IMR-90 (cell line): ENCODE measurements at regions not wholly inside any gene's neighbourhood (a gene's known extent, or its start where the extent isn't known, plus 50 kb on each side); places are given as distances from the start of the nearest gene placed in this dataset.

ENCODE experiments used
- ATAC-seq: fragments of 200-7000 bp; cut with Tn5 transposase; 2 replicates; pipeline ENCODE4 v1.9.1; 2020; ENCODE audit warnings: low read depth, mild to moderate bottlenecking, moderate library complexity
- BruUV-seq: library from RNA; stranded (reverse); fragments of 400-500 nt; replicated peaks from 2 replicates; lab custom pipeline; 2021; lab: Mats Ljungman, UMichigan
- CTCF ChIA-PET: fragments of 300-600 bp; formaldehyde crosslinking; extraction: SDS; loops from one replicate; lab custom pipeline; 2021; ENCODE audit warnings: antibody characterized with exemption; lab: Yijun Ruan, JAX
- POLR2A ChIA-PET: fragments of 300-600 bp; sonication (Branson Sonifier 250); formaldehyde crosslinking; loops from one replicate; lab custom pipeline; 2022; ENCODE audit warnings: antibody characterized with exemption; ENCODE audit not compliant: unreplicated experiment; lab: Charles Lee
- DNase-seq: peaks from one replicate; pipeline ENCODE4 v3.0.0; 2013
- H2AFZ ChIP-seq: replicated peaks from 2 replicates; pipeline ENCODE3; 2013; ENCODE audit warnings: low read length, mild to moderate bottlenecking; ENCODE audit not compliant: poor library complexity
- H2AK5ac ChIP-seq: 2 replicates; pipeline ENCODE4 v1.6.1; 2013; ENCODE audit warnings: low read depth, low read length, inconsistent platforms
- H2AK9ac ChIP-seq: replicated peaks from 2 replicates; pipeline ENCODE3; 2013; ENCODE audit warnings: mild to moderate bottlenecking, low read depth, low read length, moderate library complexity; ENCODE audit not compliant: poor library complexity
- H2BK120ac ChIP-seq: 2 replicates; pipeline ENCODE4 v1.6.1; 2013; ENCODE audit warnings: low read depth, low read length, inconsistent platforms
- H2BK15ac ChIP-seq: 3 replicates; pipeline ENCODE4 v1.6.1; 2013; ENCODE audit warnings: low read depth, low read length, inconsistent platforms
- H2BK20ac ChIP-seq: 2 replicates; pipeline ENCODE4 v1.6.1; 2013; ENCODE audit warnings: low read depth, mild to moderate bottlenecking, inconsistent platforms, low read length, moderate library complexity
- H2BK5ac ChIP-seq: 2 replicates; pipeline ENCODE4 v1.6.1; 2013; ENCODE audit warnings: mild to moderate bottlenecking, low read depth, low read length, inconsistent platforms; ENCODE audit not compliant: poor library complexity, severe bottlenecking
- H3K14ac ChIP-seq: replicated peaks from 2 replicates; pipeline ENCODE4 v1.6.1; 2013; ENCODE audit warnings: low read depth, low read length, inconsistent platforms
- H3K18ac ChIP-seq: 2 replicates; pipeline ENCODE4 v1.6.1; 2013; ENCODE audit warnings: low read depth, low read length, control low read depth
- H3K23ac ChIP-seq: 2 replicates; pipeline ENCODE4 v1.6.1; 2013; ENCODE audit warnings: low read depth, low read length, inconsistent platforms
- H3K27ac ChIP-seq: 2 replicates; pipeline ENCODE4 v1.5.1; 2013; ENCODE audit warnings: mild to moderate bottlenecking, control low read depth, low read length; ENCODE audit not compliant: insufficient read depth
- H3K27me3 ChIP-seq: 2 replicates; pipeline ENCODE4 v1.6.1; 2013; ENCODE audit warnings: low read length; ENCODE audit not compliant: control insufficient read depth, insufficient read depth
- H3K36me3 ChIP-seq: 2 replicates; pipeline ENCODE4 v1.6.1; 2013; ENCODE audit warnings: low read length, mixed read lengths; ENCODE audit not compliant: control insufficient read depth, insufficient read depth
- H3K4ac ChIP-seq: 2 replicates; pipeline ENCODE4 v1.6.1; 2013; ENCODE audit warnings: low read depth, low read length, inconsistent platforms
- H3K4me1 ChIP-seq: 2 replicates; pipeline ENCODE4 v1.6.1; 2013; ENCODE audit warnings: low read length, mixed read lengths; ENCODE audit not compliant: control insufficient read depth, insufficient read depth
- H3K4me2 ChIP-seq: 2 replicates; pipeline ENCODE4 v1.6.1; 2013; ENCODE audit warnings: low read depth, mild to moderate bottlenecking, control low read depth, low read length, moderate library complexity
- H3K4me3 ChIP-seq: 2 replicates; pipeline ENCODE4 v1.5.1; 2013; ENCODE audit warnings: low read depth, mild to moderate bottlenecking, control low read depth, low read length, moderate library complexity; ENCODE audit not compliant: insufficient read depth
- H3K56ac ChIP-seq: 2 replicates; pipeline ENCODE4 v1.6.1; 2013; ENCODE audit warnings: low read length, inconsistent platforms; ENCODE audit not compliant: insufficient read depth; ENCODE audit errors: extremely low read depth
- H3K79me1 ChIP-seq, 2 experiments: 2 replicates each; pipeline ENCODE4 v1.6.1; 2013; ENCODE audit warnings: low read length in 2 of 2, inconsistent platforms in 1 of 2, low read depth in 1 of 2
- H3K9ac ChIP-seq: 2 replicates; pipeline ENCODE4 v1.6.1; 2013; ENCODE audit warnings: low read depth, low read length, control low read depth
- H3K9me1 ChIP-seq: 2 replicates; pipeline ENCODE4 v1.6.1; 2013; ENCODE audit warnings: low read length, inconsistent platforms; ENCODE audit not compliant: insufficient read depth
- H3K9me3 ChIP-seq: 2 replicates; pipeline ENCODE4 v1.6.1; 2013; ENCODE audit warnings: low read length; ENCODE audit not compliant: control insufficient read depth, insufficient read depth
- H4K20me1 ChIP-seq: 2 replicates; pipeline ENCODE4 v1.6.1; 2013; ENCODE audit warnings: low read length, inconsistent platforms; ENCODE audit not compliant: insufficient read depth
- H4K5ac ChIP-seq: 2 replicates; pipeline ENCODE4 v1.6.1; 2013; ENCODE audit warnings: mild to moderate bottlenecking, low read depth, low read length, control low read depth
- H4K8ac ChIP-seq, 2 experiments: 2 replicates each; pipeline ENCODE4 v1.6.1; 2013; ENCODE audit warnings: low read depth in 2 of 2, low read length in 2 of 2, control low read depth in 1 of 2, inconsistent platforms in 1 of 2
- H4K91ac ChIP-seq: 2 replicates; pipeline ENCODE4 v1.6.1; 2013; ENCODE audit warnings: low read depth, low read length, inconsistent platforms; ENCODE audit not compliant: insufficient read depth
- BHLHE40 ChIP-seq: fragments of 150-350 bp; IDR thresholded peaks from 2 replicates; pipeline ENCODE4 v1.6.1; 2016; ENCODE audit warnings: mild to moderate bottlenecking, low read depth, low read length
- CEBPB ChIP-seq: IDR thresholded peaks from 2 replicates; pipeline ENCODE4 v1.6.1; 2012; ENCODE audit warnings: low read depth, low read length, improper control_type of control experiment
- CHD1 ChIP-seq: IDR thresholded peaks from 2 replicates; pipeline ENCODE4 v1.6.1; 2012; ENCODE audit warnings: low read depth, low read length, improper control_type of control experiment
- MAFK ChIP-seq: IDR thresholded peaks from 2 replicates; pipeline ENCODE4 v1.6.1; 2012; ENCODE audit warnings: low read depth, low read length, improper control_type of control experiment
- MAZ ChIP-seq: IDR thresholded peaks from 2 replicates; pipeline ENCODE4 v1.6.1; 2012; ENCODE audit warnings: low read depth, mild to moderate bottlenecking, low read length, improper control_type of control experiment, moderate library complexity, borderline replicate concordance
- MXI1 ChIP-seq: IDR thresholded peaks from 2 replicates; pipeline ENCODE4 v1.6.1; 2012; ENCODE audit warnings: low read depth, mild to moderate bottlenecking, low read length, moderate library complexity, borderline replicate concordance
- NFE2L2 ChIP-seq: fragments of 150-350 bp; IDR thresholded peaks from 2 replicates; pipeline ENCODE4 v1.6.1; 2016; ENCODE audit warnings: low read depth, mild to moderate bottlenecking, low read length
- POLR2A ChIP-seq: IDR thresholded peaks from 2 replicates; pipeline ENCODE4 v1.6.1; 2012; ENCODE audit warnings: mild to moderate bottlenecking, low read depth, low read length
- RAD21 ChIP-seq: IDR thresholded peaks from 2 replicates; pipeline ENCODE4 v1.6.1; 2012; ENCODE audit warnings: low read length, improper control_type of control experiment
- RFX5 ChIP-seq: IDR thresholded peaks from 2 replicates; pipeline ENCODE4 v1.8.0; 2012; ENCODE audit warnings: low read depth, mild to moderate bottlenecking, low read length, moderate library complexity
- SMC3 ChIP-seq: fragments of 150-350 bp; IDR thresholded peaks from 2 replicates; pipeline ENCODE4 v1.6.1; 2016; ENCODE audit warnings: low read depth, mild to moderate bottlenecking, antibody characterized with exemption, low read length, moderate library complexity
- WGBS, 2 experiments: methylation state at CpG; one replicate each; pipeline versions ENCODE4 v1.1.5 to v1.1.7; 2013; ENCODE audit warnings: missing lambda C conversion rate in 2 of 2; ENCODE audit not compliant: insufficient read length in 1 of 2; ENCODE audit errors: extremely low coverage in 2 of 2; 5-methylcytosine and 5-hydroxymethylcytosine counted together
- dilution Hi-C: fragments of 300-500 bp; cut with HindIII; formaldehyde crosslinking; loops from one replicate; pipeline ENCODE4 v1.14.3; 2018; ENCODE audit warnings: low sequenced_read_pairs; ENCODE audit not compliant: unreplicated experiment
- in situ Hi-C: fragments of 300-500 bp; cut with MboI; formaldehyde crosslinking; loops from 3 replicates; pipeline ENCODE4 v1.14.3; 2019; ENCODE audit warnings: low sequenced_read_pairs, inconsistent platforms, mixed read lengths
- intact Hi-C: fragments of 100-400 bp; cut with micrococcal nuclease; formaldehyde crosslinking; loops from 2 replicates; pipeline ENCODE4 v1.10.0; 2022
- TF ChIP-seq, protein P1 (sequence below): conservative IDR thresholded peaks from 2 replicates; pipeline ENCODE4 v1.5.1; 2012; ENCODE audit warnings: mild to moderate bottlenecking, low read depth, low read length, improper control_type of control experiment
- TF ChIP-seq, protein P2 (sequence below): fragments of 150-350 bp; IDR thresholded peaks from 2 replicates; pipeline ENCODE4 v1.6.1; 2016; ENCODE audit warnings: low read depth, mild to moderate bottlenecking, low read length, moderate library complexity, borderline replicate concordance
- TF ChIP-seq, protein P3 (sequence below): fragments of 150-350 bp; IDR thresholded peaks from 2 replicates; pipeline ENCODE4 v1.6.1; 2017; ENCODE audit warnings: mild to moderate bottlenecking, antibody characterized with exemption, low read length, low read depth

DNA sequence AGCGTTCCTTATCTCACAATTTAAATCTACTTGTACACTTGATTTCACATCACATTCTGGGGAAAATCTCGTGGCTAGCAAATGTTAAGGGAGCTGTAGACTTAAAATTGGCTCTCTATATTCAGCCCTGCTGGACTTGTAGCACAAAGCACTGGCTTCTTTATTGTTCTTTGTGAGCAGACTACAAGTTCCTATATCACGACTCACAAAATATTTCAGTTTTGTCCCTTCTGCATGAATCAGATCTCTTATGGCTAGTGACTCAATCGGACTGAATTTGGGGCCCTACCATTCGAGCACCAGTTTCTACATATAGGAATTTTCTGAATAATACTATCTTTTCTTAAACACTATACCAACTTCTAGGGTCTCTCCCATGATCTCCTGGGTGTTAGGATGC is 390.1 kb downstream of the ADAM29 start:
- Histone ChIP-seq H3K9me1 (no peaks in the 10 kb centered on the region), H3K14ac (0 out of 2 replicates have a peak overlapping the region, but pooled peaks have one; percentile 62), H2AK9ac (no peak overlapping the region), H4K5ac (peak overlapping the region; percentile 23; the same call in 1 of the 2 replicates), H4K8ac (peak overlapping the region in 1 of 2 experiments; percentile 70; a peak in 2 of 4 replicates), H3K56ac (no peak overlapping the region), H3K4me3 (no peak overlapping the region), H2BK120ac (peak overlapping the region; percentile 73; the same call in 1 of the 2 replicates), H3K79me1 (no peaks in the 10 kb centered on the region), H3K36me3 (no peaks in the 10 kb centered on the region), H3K27me3 (no peaks in the 10 kb centered on the region), H3K27ac (no peak overlapping the region), H2AFZ (no peak overlapping the region), H3K9ac (no peak overlapping the region), H3K4ac (0 out of 2 replicates have a peak overlapping the region, but pooled peaks have one; percentile 39), H3K4me2 (peak overlapping the region; percentile 62; the same call in 1 of the 2 replicates), H3K9me3 (no peaks in the 10 kb centered on the region), H3K18ac (peak overlapping the region; percentile 65; the same call in 1 of the 2 replicates), H3K23ac (no peak overlapping the region), H4K20me1 (no peaks in the 10 kb centered on the region), H2BK5ac (peak overlapping the region; percentile 65), H4K91ac (no peak overlapping the region), H2BK15ac (no peak overlapping the region), H3K4me1 (peaks cover 2% of the 10 kb centered on the region; the same call in 1 of the 2 replicates), H2AK5ac (peak overlapping the region; percentile 4; the same call in 1 of the 2 replicates), H2BK20ac (peak overlapping the region; percentile 67; the same call in 1 of the 2 replicates)
- intact Hi-C loops (no loop called here), in situ Hi-C loops (no loop called here), dilution Hi-C loops (no loop called here)
- TF ChIP-seq, protein P1, sequence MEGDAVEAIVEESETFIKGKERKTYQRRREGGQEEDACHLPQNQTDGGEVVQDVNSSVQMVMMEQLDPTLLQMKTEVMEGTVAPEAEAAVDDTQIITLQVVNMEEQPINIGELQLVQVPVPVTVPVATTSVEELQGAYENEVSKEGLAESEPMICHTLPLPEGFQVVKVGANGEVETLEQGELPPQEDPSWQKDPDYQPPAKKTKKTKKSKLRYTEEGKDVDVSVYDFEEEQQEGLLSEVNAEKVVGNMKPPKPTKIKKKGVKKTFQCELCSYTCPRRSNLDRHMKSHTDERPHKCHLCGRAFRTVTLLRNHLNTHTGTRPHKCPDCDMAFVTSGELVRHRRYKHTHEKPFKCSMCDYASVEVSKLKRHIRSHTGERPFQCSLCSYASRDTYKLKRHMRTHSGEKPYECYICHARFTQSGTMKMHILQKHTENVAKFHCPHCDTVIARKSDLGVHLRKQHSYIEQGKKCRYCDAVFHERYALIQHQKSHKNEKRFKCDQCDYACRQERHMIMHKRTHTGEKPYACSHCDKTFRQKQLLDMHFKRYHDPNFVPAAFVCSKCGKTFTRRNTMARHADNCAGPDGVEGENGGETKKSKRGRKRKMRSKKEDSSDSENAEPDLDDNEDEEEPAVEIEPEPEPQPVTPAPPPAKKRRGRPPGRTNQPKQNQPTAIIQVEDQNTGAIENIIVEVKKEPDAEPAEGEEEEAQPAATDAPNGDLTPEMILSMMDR: no peak
- TF ChIP-seq BHLHE40: no peak
- no peak for TF ChIP-seq RFX5
- TF ChIP-seq, protein P2, sequence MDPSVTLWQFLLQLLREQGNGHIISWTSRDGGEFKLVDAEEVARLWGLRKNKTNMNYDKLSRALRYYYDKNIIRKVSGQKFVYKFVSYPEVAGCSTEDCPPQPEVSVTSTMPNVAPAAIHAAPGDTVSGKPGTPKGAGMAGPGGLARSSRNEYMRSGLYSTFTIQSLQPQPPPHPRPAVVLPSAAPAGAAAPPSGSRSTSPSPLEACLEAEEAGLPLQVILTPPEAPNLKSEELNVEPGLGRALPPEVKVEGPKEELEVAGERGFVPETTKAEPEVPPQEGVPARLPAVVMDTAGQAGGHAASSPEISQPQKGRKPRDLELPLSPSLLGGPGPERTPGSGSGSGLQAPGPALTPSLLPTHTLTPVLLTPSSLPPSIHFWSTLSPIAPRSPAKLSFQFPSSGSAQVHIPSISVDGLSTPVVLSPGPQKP: no peak
- no peak for TF ChIP-seq CHD1
- TF ChIP-seq, protein P3, sequence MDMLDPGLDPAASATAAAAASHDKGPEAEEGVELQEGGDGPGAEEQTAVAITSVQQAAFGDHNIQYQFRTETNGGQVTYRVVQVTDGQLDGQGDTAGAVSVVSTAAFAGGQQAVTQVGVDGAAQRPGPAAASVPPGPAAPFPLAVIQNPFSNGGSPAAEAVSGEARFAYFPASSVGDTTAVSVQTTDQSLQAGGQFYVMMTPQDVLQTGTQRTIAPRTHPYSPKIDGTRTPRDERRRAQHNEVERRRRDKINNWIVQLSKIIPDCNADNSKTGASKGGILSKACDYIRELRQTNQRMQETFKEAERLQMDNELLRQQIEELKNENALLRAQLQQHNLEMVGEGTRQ: no peak
- no peak for TF ChIP-seq RAD21
- no peak for TF ChIP-seq NFE2L2
- no peak for TF ChIP-seq MAZ
- no peak for TF ChIP-seq MAFK
- TF ChIP-seq CEBPB: no peak
- TF ChIP-seq POLR2A: no peak
- TF ChIP-seq MXI1: no peak
- no peak for TF ChIP-seq SMC3
- ChIA-PET CTCF (no interaction called here), POLR2A (no interaction called here)
- DNase-seq (peak; percentile 58), ATAC-seq (peak; percentile 68)
- no CpG with 5 or more reads among the region's 5 CpGs for WGBS, 2 experiments
- BruUV-seq: no TSS peak
